Caco-2 (cell line): ENCODE measurements at regions not wholly inside any gene's neighbourhood (a gene's known extent, or its start where the extent isn't known, plus 50 kb on each side); places are given as distances from the start of the nearest gene placed in this dataset.

ENCODE experiments used
- BruUV-seq: library from RNA; stranded (reverse); fragments of 400-500 nt; replicated peaks from 2 replicates; lab custom pipeline; 2021; lab: Mats Ljungman, UMichigan
- CTCF ChIA-PET: fragments of 300-600 bp; sonication (Branson Sonifier 250); formaldehyde crosslinking; loops from one replicate; lab custom pipeline; 2022; ENCODE audit warnings: antibody characterized with exemption; lab: Charles Lee
- POLR2A ChIA-PET: fragments of 300-600 bp; sonication (Branson Sonifier 250); formaldehyde crosslinking; loops from one replicate; lab custom pipeline; 2022; ENCODE audit warnings: antibody characterized with exemption; lab: Charles Lee
- DNase-seq, 2 experiments: peaks; one replicate each; pipeline versions ENCODE4 v3.0.0 to v3.0.0-alpha.2; 2020 to 2022
- H3K27me3 ChIP-seq: replicated peaks from 2 replicates; pipeline ENCODE4 v1.6.0; 2011; ENCODE audit warnings: low read length; ENCODE audit not compliant: control insufficient read depth, insufficient read depth
- H3K36me3 ChIP-seq: 2 replicates; pipeline ENCODE4 v1.5.1; 2011; ENCODE audit warnings: low read length; ENCODE audit not compliant: control insufficient read depth, insufficient read depth
- H3K4me1 ChIP-seq: fragments of 250-450 bp; sonication (Bioruptor Pico); 2 replicates; pipeline ENCODE4 v1.5.1; 2020; ENCODE audit warnings: mild to moderate bottlenecking
- H3K4me3 ChIP-seq: 2 replicates; pipeline ENCODE4 v1.5.1; 2011; ENCODE audit warnings: low read depth, mild to moderate bottlenecking, control low read depth, low read length
- H3K9me3 ChIP-seq: fragments of 250-450 bp; sonication (Bioruptor Pico); 2 replicates; pipeline ENCODE4 v1.5.1; 2020; ENCODE audit warnings: mild to moderate bottlenecking, moderate library complexity
- H3K27ac Mint-ChIP-seq: one replicate; pipeline ENCODE4 v1.8.0; 2022; ENCODE audit warnings: mixed read lengths; ENCODE audit not compliant: unreplicated experiment
- H3K27me3 Mint-ChIP-seq: one replicate; pipeline ENCODE4 v1.8.0; 2022; ENCODE audit warnings: mixed read lengths; ENCODE audit not compliant: insufficient read depth, unreplicated experiment
- H3K36me3 Mint-ChIP-seq: one replicate; pipeline ENCODE4 v1.8.0; 2022; ENCODE audit warnings: mild to moderate bottlenecking, mixed read lengths; ENCODE audit not compliant: insufficient read depth, unreplicated experiment
- H3K4me1 Mint-ChIP-seq: one replicate; pipeline ENCODE4 v1.8.0; 2022; ENCODE audit warnings: low read depth, mixed read lengths; ENCODE audit not compliant: unreplicated experiment
- H3K4me3 Mint-ChIP-seq: one replicate; pipeline ENCODE4 v1.8.0; 2022; ENCODE audit warnings: mild to moderate bottlenecking, moderate library complexity, mixed read lengths; ENCODE audit not compliant: unreplicated experiment
- H3K9me3 Mint-ChIP-seq: one replicate; pipeline ENCODE4 v1.8.0; 2022; ENCODE audit warnings: mixed read lengths; ENCODE audit not compliant: unreplicated experiment
- CTCF ChIP-seq, 2 experiments: fragments of 200-600 bp in 1 of 2; IDR thresholded peaks; 1 replicate in 1 of 2; 2 replicates in 1 of 2; pipeline versions ENCODE4 v1.5.1 to v1.8.0; 2011 to 2022; ENCODE audit warnings: antibody characterized with exemption in 1 of 2, control low read depth in 1 of 2, inconsistent platforms in 1 of 2, low read depth in 1 of 2, low read length in 1 of 2, mild to moderate bottlenecking in 1 of 2, moderate library complexity in 1 of 2; ENCODE audit not compliant: insufficient read depth in 1 of 2, severe bottlenecking in 1 of 2, unreplicated experiment in 1 of 2
- intact Hi-C: fragments of 100-400 bp; cut with micrococcal nuclease; formaldehyde crosslinking; loops from one replicate; pipeline ENCODE4 v1.10.0; 2022; ENCODE audit not compliant: unreplicated experiment

- CTCF ChIA-PET: no interaction called here
- Histone ChIP-seq H3K9me3 (no peaks in the 10 kb centered on the region), H3K36me3 (no peaks in the 10 kb centered on the region), H3K27me3 (no peaks in the 10 kb centered on the region), H3K4me1 (no peaks in the 10 kb centered on the region), H3K4me3 (no peak overlapping the region)
- BruUV-seq: no TSS peak
- Mint-ChIP-seq H3K4me1 (no peaks in the 10 kb centered on the region), H3K4me3 (no peak overlapping the region), H3K9me3 (no peaks in the 10 kb centered on the region), H3K27me3 (no peaks in the 10 kb centered on the region), H3K27ac (no peak overlapping the region), H3K36me3 (no peaks in the 10 kb centered on the region)
- intact Hi-C loops: no loop called here
- DNase-seq: no peak
- POLR2A ChIA-PET: no interaction called here
- TF ChIP-seq CTCF (IDR thresholded peaks at IDR 0.05; ENCODE audit: insufficient read depth in 1 of 2, low read depth in 1 of 2, low read length in 1 of 2, severe bottlenecking in 1 of 2, unreplicated experiment in 1 of 2): no peak
These were observed 684.4 kb upstream of the SYT4 start for GRCh38 chr18:43961722-43962121.

DNA sequence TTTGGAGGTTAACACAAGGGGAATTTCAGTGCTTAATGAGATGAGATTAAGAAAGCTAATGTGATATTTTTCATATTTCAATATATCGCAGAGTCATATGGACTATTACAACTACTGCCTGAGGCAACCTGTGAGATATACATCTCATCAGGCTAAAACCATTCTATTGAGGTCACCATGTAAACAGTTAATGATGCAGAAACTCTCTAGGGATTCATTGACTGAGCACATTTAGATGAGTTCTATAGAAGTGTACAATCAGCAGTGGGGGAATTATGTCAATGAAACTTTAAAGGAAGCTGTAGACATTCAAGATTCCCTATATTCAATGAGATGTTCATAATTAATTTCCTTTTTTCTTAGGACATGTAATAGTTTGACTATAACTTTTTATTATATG lies 687.4 kb upstream of the SYT4 start:
- BruUV-seq: no TSS peak
- H3K36me3 ChIP-seq: no peaks in the 10 kb centered on the region
- Mint-ChIP-seq H3K9me3 (no peaks in the 10 kb centered on the region), H3K4me3 (no peak overlapping the region), H3K27ac (no peak overlapping the region), H3K36me3 (no peaks in the 10 kb centered on the region), H3K27me3 (no peaks in the 10 kb centered on the region), H3K4me1 (no peaks in the 10 kb centered on the region)
- CTCF ChIA-PET: no interaction called here
- no peaks in the 10 kb centered on the region for H3K27me3 ChIP-seq
- POLR2A ChIA-PET: no interaction called here
- TF ChIP-seq CTCF (IDR thresholded peaks at IDR 0.05; ENCODE audit: insufficient read depth in 1 of 2, low read depth in 1 of 2, low read length in 1 of 2, severe bottlenecking in 1 of 2, unreplicated experiment in 1 of 2): no peak
- DNase-seq: no peak
- H3K4me3 ChIP-seq: no peak overlapping the region
- intact Hi-C loops: no loop called here
- no peaks in the 10 kb centered on the region for H3K4me1 ChIP-seq
- no peaks in the 10 kb centered on the region for H3K9me3 ChIP-seq

DNA sequence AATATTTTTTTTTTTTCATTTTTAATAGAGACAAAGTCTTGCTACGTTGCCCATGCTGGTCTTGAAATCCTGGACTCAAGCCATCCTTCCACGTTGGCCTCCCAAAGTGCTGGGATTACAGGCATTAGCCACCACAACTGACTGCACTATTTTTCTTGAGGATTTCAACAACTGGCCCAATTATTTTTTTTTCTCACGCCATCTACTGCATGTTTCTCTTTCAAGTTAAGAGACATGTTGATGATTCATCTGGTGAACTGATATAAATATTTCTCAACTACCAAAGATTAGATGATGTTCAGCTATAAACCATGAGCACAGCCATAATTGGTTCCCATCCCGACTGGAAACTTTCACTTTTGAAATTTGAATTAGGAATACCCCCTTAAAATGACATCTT lies 688.4 kb upstream of the SYT4 start:
- Mint-ChIP-seq H3K36me3 (no peaks in the 10 kb centered on the region), H3K27me3 (no peaks in the 10 kb centered on the region), H3K4me1 (no peaks in the 10 kb centered on the region), H3K27ac (no peak overlapping the region), H3K4me3 (no peak overlapping the region), H3K9me3 (no peaks in the 10 kb centered on the region)
- DNase-seq: no peak
- no peak overlapping the region for H3K4me3 ChIP-seq
- ChIA-PET POLR2A (no interaction called here), CTCF (no interaction called here)
- H3K27me3 ChIP-seq: no peaks in the 10 kb centered on the region
- H3K4me1 ChIP-seq: no peaks in the 10 kb centered on the region
- intact Hi-C loops: no loop called here
- no TSS peak for BruUV-seq
- no peak for TF ChIP-seq CTCF (IDR thresholded peaks at IDR 0.05; ENCODE audit: insufficient read depth in 1 of 2, low read depth in 1 of 2, low read length in 1 of 2, severe bottlenecking in 1 of 2, unreplicated experiment in 1 of 2)
- no peaks in the 10 kb centered on the region for H3K36me3 ChIP-seq
- H3K9me3 ChIP-seq: no peaks in the 10 kb centered on the region
